GM13976 (cell line): ENCODE measurements at regions not wholly inside any gene's neighbourhood (a gene's known extent, or its start where the extent isn't known, plus 50 kb on each side); places are given as distances from the start of the nearest gene placed in this dataset.
A peak's percentile ranks its signal among the peaks of the same experiment; 100 is the strongest.

Experiments used
- DNase-seq: peaks from one replicate; pipeline ENCODE4 v3.0.0; 2012; ENCODE audit warnings: low spot score
- CTCF ChIP-seq: IDR thresholded peaks from 2 replicates; pipeline ENCODE4 v1.5.1; 2012; ENCODE audit warnings: borderline replicate concordance, mild to moderate bottlenecking; ENCODE audit not compliant: insufficient read depth; ENCODE audit errors: extremely low read depth, missing control alignments, control extremely low read depth
- in situ Hi-C: fragments of 300-500 bp; cut with MboI; formaldehyde crosslinking; loops from one replicate; pipeline ENCODE4 v1.12.0; 2022; ENCODE audit warnings: low sequenced_read_pairs, mixed read lengths, inconsistent platforms; ENCODE audit not compliant: unreplicated experiment

- in situ Hi-C loops: no loop called here
- TF ChIP-seq CTCF: peak; percentile 16
- DNase-seq: peak; percentile 28
Observed at GRCh38 chr12:48286665-48287064, 64.1 kb downstream of the ZNF641 start.

- in situ Hi-C loops: no loop called here
- DNase-seq: no peak
- TF ChIP-seq CTCF: no peak
Observed at GRCh38 chr12:48285751-48286650, 64.7 kb downstream of the ZNF641 start.

- no peak for TF ChIP-seq CTCF
- no peak for DNase-seq
- in situ Hi-C loops: no loop called here
Observed at GRCh38 chr12:48281811-48282210, 68.9 kb downstream of the ZNF641 start.

GRCh38 chr12:48280572-48280971, 70.1 kb downstream of the ZNF641 start:
- DNase-seq: no peak
- in situ Hi-C loops: no loop called here
- no peak for TF ChIP-seq CTCF

- no peak for TF ChIP-seq CTCF
- in situ Hi-C loops: no loop called here
- DNase-seq: no peak
Observed at GRCh38 chr12:48279601-48280000, 71.1 kb downstream of the ZNF641 start.

GRCh38 chr12:48279101-48279500, 71.6 kb downstream of the ZNF641 start:
- in situ Hi-C loops: no loop called here

More at GRCh38 chr12:48279101-48279500, 71.6 kb downstream of the ZNF641 start:
- TF ChIP-seq CTCF: no peak
- no peak for DNase-seq
